ENCODE measurements at regions not wholly inside any gene's neighbourhood (a gene's known extent, or its start where the extent isn't known, plus 50 kb on each side); places are given as distances from the start of the nearest gene placed in this dataset.

DNA sequence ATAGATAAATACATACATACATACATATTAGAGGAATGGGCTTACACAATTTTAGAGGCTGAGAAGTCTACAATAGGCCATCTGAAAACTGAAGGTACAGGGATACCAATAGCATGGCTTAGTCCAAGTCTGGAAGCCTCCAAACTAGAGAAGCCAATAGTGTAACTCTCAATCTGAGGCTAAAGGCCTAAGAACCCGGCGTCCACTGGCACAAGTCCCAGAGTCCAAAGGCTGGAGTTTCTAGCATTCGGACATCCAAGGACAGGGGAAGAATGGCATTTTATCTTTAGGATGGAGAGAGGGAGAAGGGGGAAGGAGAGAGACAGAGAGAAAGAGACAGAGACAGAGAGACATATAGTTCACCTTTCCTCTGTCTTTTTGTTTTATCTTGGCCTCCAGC lies 63.7 kb upstream of the SYT4 start:
- no peak overlapping the region for H3K27ac ChIP-seq (ENCODE audit: insufficient read depth, low read length)
- DNase-seq (ENCODE audit: low read depth in 2 of 2), result no peak
- H4K20me1 ChIP-seq (ENCODE audit: control insufficient read depth, extremely low read depth, insufficient read depth, low read length), result no peaks in the 10 kb centered on the region
- no peak overlapping the region for H2AFZ ChIP-seq (ENCODE audit: low read length)
- H3K4me1 ChIP-seq (ENCODE audit: control insufficient read depth, extremely low read depth, insufficient read depth, low read length), result no peaks in the 10 kb centered on the region
- no peak overlapping the region for H3K4me3 ChIP-seq (replicated peaks in 1 of 4; ENCODE audit: control extremely low read depth in 1 of 4, insufficient read depth in 1 of 4, low read depth in 3 of 4, low read length in 4 of 4)
- no peaks in the 10 kb centered on the region for H3K79me2 ChIP-seq (ENCODE audit: control insufficient read depth, insufficient read depth, low read length)
- no peak overlapping the region for H3K9ac ChIP-seq (ENCODE audit: insufficient read depth, low read length)
- no peaks in the 10 kb centered on the region for H3K27me3 ChIP-seq (ENCODE audit: control insufficient read depth, insufficient read depth, low read length)
- no peaks in the 10 kb centered on the region for H3K36me3 ChIP-seq (ENCODE audit: control insufficient read depth, insufficient read depth, low read length)
- no peak overlapping the region for H3K4me2 ChIP-seq (ENCODE audit: extremely low read depth, insufficient read depth, low read length)
- TF ChIP-seq EZH2 (IDR thresholded peaks at IDR 0.05; ENCODE audit: low read length, missing control alignments), result no peak
- TF ChIP-seq, protein P1, sequence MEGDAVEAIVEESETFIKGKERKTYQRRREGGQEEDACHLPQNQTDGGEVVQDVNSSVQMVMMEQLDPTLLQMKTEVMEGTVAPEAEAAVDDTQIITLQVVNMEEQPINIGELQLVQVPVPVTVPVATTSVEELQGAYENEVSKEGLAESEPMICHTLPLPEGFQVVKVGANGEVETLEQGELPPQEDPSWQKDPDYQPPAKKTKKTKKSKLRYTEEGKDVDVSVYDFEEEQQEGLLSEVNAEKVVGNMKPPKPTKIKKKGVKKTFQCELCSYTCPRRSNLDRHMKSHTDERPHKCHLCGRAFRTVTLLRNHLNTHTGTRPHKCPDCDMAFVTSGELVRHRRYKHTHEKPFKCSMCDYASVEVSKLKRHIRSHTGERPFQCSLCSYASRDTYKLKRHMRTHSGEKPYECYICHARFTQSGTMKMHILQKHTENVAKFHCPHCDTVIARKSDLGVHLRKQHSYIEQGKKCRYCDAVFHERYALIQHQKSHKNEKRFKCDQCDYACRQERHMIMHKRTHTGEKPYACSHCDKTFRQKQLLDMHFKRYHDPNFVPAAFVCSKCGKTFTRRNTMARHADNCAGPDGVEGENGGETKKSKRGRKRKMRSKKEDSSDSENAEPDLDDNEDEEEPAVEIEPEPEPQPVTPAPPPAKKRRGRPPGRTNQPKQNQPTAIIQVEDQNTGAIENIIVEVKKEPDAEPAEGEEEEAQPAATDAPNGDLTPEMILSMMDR (conservative IDR thresholded peaks at IDR 0.05 in 1 of 2, IDR thresholded peaks at IDR 0.05 in 1 of 2; ENCODE audit: low read depth in 1 of 2, low read length in 2 of 2), result no peak
- no peaks in the 10 kb centered on the region for H3K9me3 ChIP-seq (ENCODE audit: control insufficient read depth, insufficient read depth, low read depth, low read length)

DNA sequence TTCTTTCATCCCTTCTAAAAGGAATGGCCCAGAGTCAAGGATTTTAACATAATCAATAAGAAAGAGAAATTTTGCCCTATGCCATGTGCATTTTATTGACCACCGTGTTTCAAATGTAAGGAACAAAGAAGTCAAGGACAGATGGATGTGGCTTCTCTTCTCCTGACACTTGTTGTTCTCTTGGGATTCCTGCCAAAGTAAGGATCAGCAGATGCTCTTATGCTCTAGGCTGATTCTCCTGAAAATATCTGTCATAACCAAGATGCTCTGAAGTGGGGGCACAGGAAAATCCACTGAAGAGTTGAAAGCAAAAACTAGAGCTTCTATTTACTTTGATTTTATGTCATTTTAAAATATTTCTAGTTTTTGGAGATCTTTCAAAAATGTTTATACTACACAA lies 72.9 kb upstream of the SYT4 start:
- H3K27me3 ChIP-seq (ENCODE audit: control insufficient read depth, insufficient read depth, low read length), result no peaks in the 10 kb centered on the region
- H3K9me3 ChIP-seq (ENCODE audit: control insufficient read depth, insufficient read depth, low read depth, low read length), result no peaks in the 10 kb centered on the region
- H4K20me1 ChIP-seq (ENCODE audit: control insufficient read depth, extremely low read depth, insufficient read depth, low read length), result no peaks in the 10 kb centered on the region
- H3K9ac ChIP-seq (ENCODE audit: insufficient read depth, low read length), result no peak overlapping the region
- H3K4me1 ChIP-seq (ENCODE audit: control insufficient read depth, extremely low read depth, insufficient read depth, low read length), result no peaks in the 10 kb centered on the region
- H3K27ac ChIP-seq (ENCODE audit: insufficient read depth, low read length), result no peak overlapping the region
- DNase-seq (ENCODE audit: low read depth in 2 of 2), result no peak
- no peaks in the 10 kb centered on the region for H3K36me3 ChIP-seq (ENCODE audit: control insufficient read depth, insufficient read depth, low read length)
- no peak overlapping the region for H2AFZ ChIP-seq (ENCODE audit: low read length)
- H3K79me2 ChIP-seq (ENCODE audit: control insufficient read depth, insufficient read depth, low read length), result no peaks in the 10 kb centered on the region
- no peak for TF ChIP-seq EZH2 (IDR thresholded peaks at IDR 0.05; ENCODE audit: low read length, missing control alignments)
- TF ChIP-seq, protein P1 (conservative IDR thresholded peaks at IDR 0.05 in 1 of 2, IDR thresholded peaks at IDR 0.05 in 1 of 2; ENCODE audit: low read depth in 1 of 2, low read length in 2 of 2), result no peak
- H3K4me3 ChIP-seq (replicated peaks in 1 of 4; ENCODE audit: control extremely low read depth in 1 of 4, insufficient read depth in 1 of 4, low read depth in 3 of 4, low read length in 4 of 4), result no peak overlapping the region
- no peak overlapping the region for H3K4me2 ChIP-seq (ENCODE audit: extremely low read depth, insufficient read depth, low read length)

DNA sequence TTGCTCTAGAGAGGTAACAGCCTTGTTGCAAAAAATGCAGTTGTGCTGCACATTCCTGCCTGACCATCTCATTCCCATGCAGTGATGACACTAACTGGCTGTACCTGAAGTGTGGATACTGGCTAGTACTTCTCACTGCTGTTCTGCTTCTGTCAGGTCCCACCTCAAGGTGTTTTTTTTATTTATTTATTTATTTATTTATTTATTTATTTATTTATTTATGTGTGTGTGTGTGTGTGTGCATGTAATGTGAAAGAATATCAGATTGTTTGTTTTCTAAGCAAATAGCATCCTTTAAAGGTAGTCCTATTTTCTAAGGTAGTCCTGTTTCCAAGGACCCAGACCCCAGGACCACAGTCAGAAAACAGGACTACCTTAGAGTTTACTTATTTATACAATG lies 87.2 kb upstream of the SYT4 start:
- no peak for DNase-seq (ENCODE audit: low read depth in 2 of 2)
- Histone ChIP-seq H3K9me3 (ENCODE audit: control insufficient read depth, insufficient read depth, low read depth, low read length) (no peaks in the 10 kb centered on the region), H3K36me3 (ENCODE audit: control insufficient read depth, insufficient read depth, low read length) (no peaks in the 10 kb centered on the region), H3K4me1 (ENCODE audit: control insufficient read depth, extremely low read depth, insufficient read depth, low read length) (no peaks in the 10 kb centered on the region), H3K79me2 (ENCODE audit: control insufficient read depth, insufficient read depth, low read length) (no peaks in the 10 kb centered on the region), H4K20me1 (ENCODE audit: control insufficient read depth, extremely low read depth, insufficient read depth, low read length) (no peaks in the 10 kb centered on the region), H3K27me3 (ENCODE audit: control insufficient read depth, insufficient read depth, low read length) (no peaks in the 10 kb centered on the region), H3K9ac (ENCODE audit: insufficient read depth, low read length) (no peak overlapping the region), H3K27ac (ENCODE audit: insufficient read depth, low read length) (no peak overlapping the region), H2AFZ (ENCODE audit: low read length) (no peak overlapping the region), H3K4me3 (replicated peaks in 1 of 4; ENCODE audit: control extremely low read depth in 1 of 4, insufficient read depth in 1 of 4, low read depth in 3 of 4, low read length in 4 of 4) (no peak overlapping the region), H3K4me2 (ENCODE audit: extremely low read depth, insufficient read depth, low read length) (no peak overlapping the region)
- no peak for TF ChIP-seq EZH2 (IDR thresholded peaks at IDR 0.05; ENCODE audit: low read length, missing control alignments)
- TF ChIP-seq, protein P1 (conservative IDR thresholded peaks at IDR 0.05 in 1 of 2, IDR thresholded peaks at IDR 0.05 in 1 of 2; ENCODE audit: low read depth in 1 of 2, low read length in 2 of 2), result no peak
